Fibroblast of gingiva (primary cell): ENCODE measurements at regions not wholly inside any gene's neighbourhood (a gene's known extent, or its start where the extent isn't known, plus 50 kb on each side); places are given as distances from the start of the nearest gene placed in this dataset.

Source experiments
- DNase-seq: peaks from one replicate; pipeline ENCODE4 v3.0.0-alpha.2; 2011; ENCODE audit warnings: low read depth

GRCh38 chr14:85468816-85469215 lies 61.1 kb upstream of the FLRT2 start:
- no peak for DNase-seq

- DNase-seq, result peak; percentile 62
Measured at GRCh38 chr14:85471156-85471555, 58.8 kb upstream of the FLRT2 start.

- DNase-seq, result peak; percentile 74
Measured at GRCh38 chr14:85471744-85472143, 58.2 kb upstream of the FLRT2 start.

DNA sequence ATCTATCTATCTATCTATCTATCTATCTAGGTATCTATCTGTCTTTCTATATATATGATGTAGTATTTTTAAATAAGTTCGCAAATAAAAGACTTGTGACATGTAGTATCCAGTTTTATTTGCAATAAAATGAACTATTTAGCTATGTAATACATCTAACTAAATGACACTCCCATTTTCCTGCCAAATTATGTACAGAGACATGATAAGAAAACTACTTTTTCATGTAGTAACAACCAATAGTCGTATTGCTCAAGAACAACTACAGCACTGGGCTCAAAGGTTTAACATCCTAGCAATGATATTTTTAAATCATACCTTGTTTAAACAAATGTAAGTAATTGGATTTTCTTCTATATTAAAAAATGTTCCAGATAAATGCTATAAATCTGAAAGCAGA lies 55.5 kb upstream of the FLRT2 start:
- no peak for DNase-seq

DNA sequence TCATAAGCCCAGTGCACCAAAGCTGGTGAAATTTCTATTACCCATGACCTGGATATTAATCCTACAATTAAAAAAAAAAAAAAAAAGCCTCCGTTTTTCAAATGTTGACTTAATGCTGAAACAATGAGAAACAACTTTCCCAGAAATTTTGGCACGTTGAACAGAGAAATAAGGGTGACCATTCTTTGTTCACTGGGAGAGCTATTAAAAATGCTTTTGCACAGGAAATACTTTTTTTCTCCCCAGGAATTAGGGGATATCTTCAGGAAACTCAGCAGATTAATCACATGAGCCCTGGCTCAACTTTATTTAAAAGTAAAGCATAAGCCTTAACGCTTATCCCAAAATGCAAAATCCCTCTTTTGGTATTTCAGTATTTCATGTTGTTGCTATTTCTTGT lies 54.8 kb upstream of the FLRT2 start:
- no peak for DNase-seq

GRCh38 chr14:85479306-85479705 lies 50.6 kb upstream of the FLRT2 start:
- no peak for DNase-seq

- DNase-seq, result no peak
Measured at GRCh38 chr14:85479771-85480170, 50.2 kb upstream of the FLRT2 start.
